ENCODE measurements at regions not wholly inside any gene's neighbourhood (a gene's known extent, or its start where the extent isn't known, plus 50 kb on each side); places are given as distances from the start of the nearest gene placed in this dataset.
A peak's percentile ranks its signal among the peaks of the same experiment; 100 is the strongest.

DNA sequence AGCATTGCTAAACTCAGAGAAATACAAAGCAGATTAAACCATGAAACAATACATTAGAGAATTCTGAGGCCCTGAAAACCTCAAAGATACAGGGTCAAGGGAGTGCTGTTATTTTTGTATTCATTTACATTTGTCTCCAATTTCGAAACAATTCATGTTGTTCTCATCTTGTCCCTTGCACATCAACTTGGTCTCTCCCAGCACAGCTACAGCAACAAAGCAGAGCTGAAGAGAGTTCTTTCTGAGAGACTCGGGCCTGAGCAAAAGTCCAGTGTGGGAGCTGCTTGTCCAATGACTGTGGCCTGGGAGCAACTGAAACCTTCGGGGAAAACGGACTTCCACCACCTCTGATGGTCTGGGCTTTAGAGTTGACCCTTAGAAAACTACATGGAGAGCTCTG lies 79.4 kb upstream of the CDKN3 start:
- Histone ChIP-seq H3K9me2 (ENCODE audit: insufficient read depth, low read length) (no peaks in the 10 kb centered on the region), H3F3A (ENCODE audit: insufficient read depth, low read length, poor library complexity, severe bottlenecking) (no peaks in the 10 kb centered on the region), H4K20me1 (ENCODE audit: insufficient read depth) (no peaks in the 10 kb centered on the region), H3K79me2 (replicated peaks; ENCODE audit: insufficient read depth, low read length) (no peaks in the 10 kb centered on the region), H2AFZ (ENCODE audit: low read depth, low read length) (no peak overlapping the region), H3K36me3 (ENCODE audit: insufficient read depth, low read length) (no peaks in the 10 kb centered on the region), H3K27me3 (ENCODE audit: insufficient read depth, low read depth, low read length) (no peaks in the 10 kb centered on the region), H3K4me3 (ENCODE audit: low read length) (no peak overlapping the region), H3K4me2 (ENCODE audit: low read length) (no peak overlapping the region), H3K9me3 (ENCODE audit: low read length) (no peaks in the 10 kb centered on the region), H3K27ac (ENCODE audit: low read length) (no peak overlapping the region), H3K9ac (ENCODE audit: low read length) (no peak overlapping the region)
- TF ChIP-seq EP300 (conservative IDR thresholded peaks at IDR 0.05; ENCODE audit: poor library complexity, severe bottlenecking) (no peak), EZH2 (IDR thresholded peaks at IDR 0.05; ENCODE audit: borderline replicate concordance, insufficient read depth, low read length, poor library complexity, severe bottlenecking) (no peak), MXI1 (conservative IDR thresholded peaks at IDR 0.05; ENCODE audit: poor library complexity, severe bottlenecking) (no peak), POLR2AphosphoS5 (IDR thresholded peaks at IDR 0.05) (no peak), SMC3 (conservative IDR thresholded peaks at IDR 0.05; ENCODE audit: poor library complexity) (no peak), TAF1 (IDR thresholded peaks at IDR 0.05; ENCODE audit: low read depth) (no peak), RAD21 (conservative IDR thresholded peaks at IDR 0.05) (no peak)
- TF ChIP-seq, protein P1, sequence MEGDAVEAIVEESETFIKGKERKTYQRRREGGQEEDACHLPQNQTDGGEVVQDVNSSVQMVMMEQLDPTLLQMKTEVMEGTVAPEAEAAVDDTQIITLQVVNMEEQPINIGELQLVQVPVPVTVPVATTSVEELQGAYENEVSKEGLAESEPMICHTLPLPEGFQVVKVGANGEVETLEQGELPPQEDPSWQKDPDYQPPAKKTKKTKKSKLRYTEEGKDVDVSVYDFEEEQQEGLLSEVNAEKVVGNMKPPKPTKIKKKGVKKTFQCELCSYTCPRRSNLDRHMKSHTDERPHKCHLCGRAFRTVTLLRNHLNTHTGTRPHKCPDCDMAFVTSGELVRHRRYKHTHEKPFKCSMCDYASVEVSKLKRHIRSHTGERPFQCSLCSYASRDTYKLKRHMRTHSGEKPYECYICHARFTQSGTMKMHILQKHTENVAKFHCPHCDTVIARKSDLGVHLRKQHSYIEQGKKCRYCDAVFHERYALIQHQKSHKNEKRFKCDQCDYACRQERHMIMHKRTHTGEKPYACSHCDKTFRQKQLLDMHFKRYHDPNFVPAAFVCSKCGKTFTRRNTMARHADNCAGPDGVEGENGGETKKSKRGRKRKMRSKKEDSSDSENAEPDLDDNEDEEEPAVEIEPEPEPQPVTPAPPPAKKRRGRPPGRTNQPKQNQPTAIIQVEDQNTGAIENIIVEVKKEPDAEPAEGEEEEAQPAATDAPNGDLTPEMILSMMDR (IDR thresholded peaks at IDR 0.05; ENCODE audit: poor library complexity, severe bottlenecking), result no peak
- TF ChIP-seq, protein P2, sequence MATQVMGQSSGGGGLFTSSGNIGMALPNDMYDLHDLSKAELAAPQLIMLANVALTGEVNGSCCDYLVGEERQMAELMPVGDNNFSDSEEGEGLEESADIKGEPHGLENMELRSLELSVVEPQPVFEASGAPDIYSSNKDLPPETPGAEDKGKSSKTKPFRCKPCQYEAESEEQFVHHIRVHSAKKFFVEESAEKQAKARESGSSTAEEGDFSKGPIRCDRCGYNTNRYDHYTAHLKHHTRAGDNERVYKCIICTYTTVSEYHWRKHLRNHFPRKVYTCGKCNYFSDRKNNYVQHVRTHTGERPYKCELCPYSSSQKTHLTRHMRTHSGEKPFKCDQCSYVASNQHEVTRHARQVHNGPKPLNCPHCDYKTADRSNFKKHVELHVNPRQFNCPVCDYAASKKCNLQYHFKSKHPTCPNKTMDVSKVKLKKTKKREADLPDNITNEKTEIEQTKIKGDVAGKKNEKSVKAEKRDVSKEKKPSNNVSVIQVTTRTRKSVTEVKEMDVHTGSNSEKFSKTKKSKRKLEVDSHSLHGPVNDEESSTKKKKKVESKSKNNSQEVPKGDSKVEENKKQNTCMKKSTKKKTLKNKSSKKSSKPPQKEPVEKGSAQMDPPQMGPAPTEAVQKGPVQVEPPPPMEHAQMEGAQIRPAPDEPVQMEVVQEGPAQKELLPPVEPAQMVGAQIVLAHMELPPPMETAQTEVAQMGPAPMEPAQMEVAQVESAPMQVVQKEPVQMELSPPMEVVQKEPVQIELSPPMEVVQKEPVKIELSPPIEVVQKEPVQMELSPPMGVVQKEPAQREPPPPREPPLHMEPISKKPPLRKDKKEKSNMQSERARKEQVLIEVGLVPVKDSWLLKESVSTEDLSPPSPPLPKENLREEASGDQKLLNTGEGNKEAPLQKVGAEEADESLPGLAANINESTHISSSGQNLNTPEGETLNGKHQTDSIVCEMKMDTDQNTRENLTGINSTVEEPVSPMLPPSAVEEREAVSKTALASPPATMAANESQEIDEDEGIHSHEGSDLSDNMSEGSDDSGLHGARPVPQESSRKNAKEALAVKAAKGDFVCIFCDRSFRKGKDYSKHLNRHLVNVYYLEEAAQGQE (IDR thresholded peaks at IDR 0.05; ENCODE audit: borderline replicate concordance), result no peak

DNA sequence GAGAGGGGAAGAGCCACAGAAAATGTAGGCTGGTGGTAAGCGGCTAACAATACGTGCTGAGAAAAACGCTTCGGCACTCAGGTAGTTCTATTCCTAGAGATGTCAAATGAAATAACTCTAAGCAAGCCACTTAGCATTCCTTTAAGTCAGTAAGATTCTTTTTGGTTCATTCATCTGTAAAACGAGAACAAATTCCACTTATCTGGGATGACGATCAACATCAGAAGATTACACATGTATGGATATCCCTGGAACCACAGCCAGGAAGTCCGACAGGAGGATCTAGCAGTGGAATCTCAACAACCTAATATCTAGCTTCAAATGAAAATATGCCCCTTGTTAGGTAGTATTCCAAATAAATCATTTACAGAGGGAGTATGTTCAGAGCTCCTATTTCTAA lies 74.6 kb upstream of the CDKN3 start:
- Histone ChIP-seq H3K9me2 (ENCODE audit: insufficient read depth, low read length) (no peaks in the 10 kb centered on the region), H3K9me3 (ENCODE audit: low read length) (no peaks in the 10 kb centered on the region), H3K9ac (ENCODE audit: low read length) (no peak overlapping the region), H2AFZ (ENCODE audit: low read depth, low read length) (no peak overlapping the region), H3K4me2 (ENCODE audit: low read length) (no peak overlapping the region), H3K27ac (ENCODE audit: low read length) (no peak overlapping the region), H4K20me1 (ENCODE audit: insufficient read depth) (no peaks in the 10 kb centered on the region), H3K27me3 (ENCODE audit: insufficient read depth, low read depth, low read length) (no peaks in the 10 kb centered on the region), H3K36me3 (ENCODE audit: insufficient read depth, low read length) (no peaks in the 10 kb centered on the region), H3K4me3 (ENCODE audit: low read length) (no peak overlapping the region), H3K79me2 (replicated peaks; ENCODE audit: insufficient read depth, low read length) (no peaks in the 10 kb centered on the region), H3F3A (ENCODE audit: insufficient read depth, low read length, poor library complexity, severe bottlenecking) (no peaks in the 10 kb centered on the region)
- TF ChIP-seq EP300 (conservative IDR thresholded peaks at IDR 0.05; ENCODE audit: poor library complexity, severe bottlenecking), result no peak
- TF ChIP-seq, protein P2 (IDR thresholded peaks at IDR 0.05; ENCODE audit: borderline replicate concordance), result peak; percentile 7

Measured in neural cell (in vitro differentiated cells).